OCI-M2 (cell line): ENCODE measurements at regions not wholly inside any gene's neighbourhood (a gene's known extent, or its start where the extent isn't known, plus 50 kb on each side); places are given as distances from the start of the nearest gene placed in this dataset.

Source experiments
- DNase-seq: peaks from one replicate; lab custom pipeline; 2025; ENCODE audit not compliant: unreplicated experiment; lab: John Stamatoyannopoulos, UW

DNA sequence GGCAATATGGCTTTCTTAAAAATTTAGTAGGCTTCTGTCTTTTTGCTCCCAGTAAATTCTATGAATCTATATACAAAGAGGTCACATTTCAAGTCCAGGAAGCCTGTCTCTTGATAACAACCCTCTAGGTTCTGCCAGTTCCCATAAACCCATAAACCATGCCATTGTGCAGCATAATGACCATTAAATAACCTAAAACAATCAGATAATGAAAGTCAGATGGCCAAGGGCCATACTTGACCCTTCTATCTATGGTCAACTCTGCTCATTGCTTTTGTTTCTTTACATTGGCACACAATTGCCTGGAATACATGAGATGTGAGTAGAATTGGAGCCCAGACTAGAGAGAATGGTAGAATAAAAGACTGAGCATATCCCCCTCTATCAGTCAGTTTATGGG is 305.4 kb upstream of the KIF2A start:
- DNase-seq, result no peak

GRCh38 chr5:62001640-62002039 is 304.4 kb upstream of the KIF2A start:
- no peak for DNase-seq

DNA sequence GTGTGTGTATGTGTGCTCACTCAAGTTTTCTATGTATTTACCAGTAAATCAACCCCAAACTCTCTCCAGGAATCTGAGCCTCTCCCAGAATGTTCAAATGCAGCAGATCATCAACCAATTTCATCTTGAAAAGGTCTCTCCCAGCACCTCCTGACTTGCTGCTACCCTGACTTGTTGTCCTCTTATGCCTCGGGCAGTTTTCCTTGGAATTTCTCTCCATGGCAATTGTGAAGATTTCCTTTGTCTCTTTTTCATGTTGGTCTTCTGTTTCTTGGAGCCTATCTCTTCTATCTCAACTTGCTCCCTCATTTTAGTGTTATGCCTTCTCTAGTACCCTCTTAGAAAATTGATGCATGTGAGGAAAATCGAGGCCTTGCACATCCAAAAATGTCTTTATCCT is 303.6 kb upstream of the KIF2A start:
- DNase-seq, result no peak

- no peak for DNase-seq
These were observed 300.5 kb upstream of the KIF2A start for GRCh38 chr5:62005551-62005950.

DNA sequence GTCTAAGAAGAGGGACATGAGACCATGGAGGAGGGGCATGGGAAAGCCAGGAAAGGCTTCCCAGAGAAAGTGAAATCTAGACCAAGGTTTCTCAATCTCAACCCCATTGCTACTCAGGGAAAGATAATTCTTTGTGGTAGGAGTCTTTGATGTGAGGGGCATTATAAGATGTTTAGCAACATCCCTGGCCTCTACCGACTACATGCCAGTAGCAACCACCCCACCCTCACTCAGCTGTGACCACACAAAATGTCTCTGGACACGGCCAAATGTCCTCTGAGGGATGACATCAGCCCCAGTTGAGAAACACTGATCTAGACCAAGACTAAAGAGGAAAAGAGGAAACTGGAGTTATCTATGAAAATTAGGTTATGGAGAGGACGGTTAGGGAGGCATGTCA is 298.5 kb upstream of the KIF2A start:
- DNase-seq, result no peak

GRCh38 chr5:62011089-62011664 is 294.8 kb upstream of the KIF2A start:
- no peak for DNase-seq

DNA sequence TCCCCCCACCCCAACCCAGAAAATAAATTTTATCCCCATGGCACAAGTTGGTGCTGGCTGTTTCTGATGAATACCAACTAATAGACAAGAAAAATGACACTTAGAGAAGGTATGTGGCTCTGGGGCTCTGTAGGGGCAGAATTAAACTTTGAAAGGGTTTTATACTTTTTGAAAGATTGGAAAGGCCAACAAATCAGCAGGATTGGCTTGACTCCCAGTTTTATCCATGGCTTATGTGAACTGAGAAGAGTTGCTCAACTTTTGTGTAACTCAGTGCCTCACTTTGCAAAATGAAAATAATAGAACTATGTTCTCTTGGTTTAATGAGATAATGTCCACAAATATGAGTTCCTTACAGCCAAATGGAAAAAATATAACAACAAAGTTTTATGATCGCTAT is 288.9 kb upstream of the KIF2A start:
- DNase-seq, result no peak

- DNase-seq, result no peak
These were observed 276.7 kb upstream of the KIF2A start for GRCh38 chr5:62029303-62029702.

DNA sequence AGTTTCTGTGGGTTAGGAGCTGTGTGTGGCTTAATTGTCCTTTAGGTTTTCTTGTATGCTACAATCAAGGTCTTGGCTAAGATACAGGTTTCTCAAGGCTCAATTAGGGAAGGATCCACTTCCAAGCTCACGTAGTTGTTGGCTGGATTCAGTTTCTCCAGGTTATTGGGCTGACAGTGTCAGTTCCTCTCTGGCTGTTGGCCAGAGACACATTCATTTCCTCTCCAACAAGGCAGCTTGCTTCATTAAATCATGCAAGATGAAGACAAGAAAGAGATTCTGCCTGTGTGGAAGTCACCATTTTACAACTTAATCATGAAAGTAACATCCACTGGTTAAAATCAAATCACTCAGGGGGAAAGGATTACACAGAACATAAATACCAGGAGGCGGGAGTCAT is 275.7 kb upstream of the KIF2A start:
- no peak for DNase-seq

GRCh38 chr5:62038024-62038423 is 268.0 kb upstream of the KIF2A start:
- no peak for DNase-seq

DNA sequence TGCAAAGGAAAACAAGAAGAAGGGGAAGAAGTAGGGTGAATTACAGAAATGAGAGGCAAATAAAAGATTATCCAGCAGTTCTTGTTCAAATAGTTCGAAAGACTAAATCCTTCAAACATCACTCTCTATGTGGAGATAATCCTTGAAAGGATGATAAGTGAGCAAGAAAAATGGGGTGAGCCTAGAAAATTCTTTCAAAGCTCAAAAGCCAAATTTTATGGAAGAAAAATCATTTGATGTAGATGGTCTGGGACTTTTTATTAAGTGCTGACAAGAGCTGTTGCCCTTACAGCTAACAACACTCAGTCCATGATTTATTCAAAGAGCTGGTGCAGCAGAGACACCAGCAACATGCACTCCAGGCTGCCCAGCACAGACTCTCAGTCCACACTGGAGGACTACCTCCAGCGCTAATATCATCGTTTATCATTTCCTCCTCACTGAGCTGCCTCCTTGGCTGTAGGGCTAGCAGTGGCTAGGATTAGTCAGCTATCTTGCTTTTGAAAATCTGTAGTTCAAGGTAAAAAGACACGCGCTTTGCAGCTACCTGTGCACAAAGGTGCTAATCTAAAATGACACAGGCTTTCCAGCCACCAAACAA is 264.8 kb upstream of the KIF2A start:
- DNase-seq, result no peak

DNA sequence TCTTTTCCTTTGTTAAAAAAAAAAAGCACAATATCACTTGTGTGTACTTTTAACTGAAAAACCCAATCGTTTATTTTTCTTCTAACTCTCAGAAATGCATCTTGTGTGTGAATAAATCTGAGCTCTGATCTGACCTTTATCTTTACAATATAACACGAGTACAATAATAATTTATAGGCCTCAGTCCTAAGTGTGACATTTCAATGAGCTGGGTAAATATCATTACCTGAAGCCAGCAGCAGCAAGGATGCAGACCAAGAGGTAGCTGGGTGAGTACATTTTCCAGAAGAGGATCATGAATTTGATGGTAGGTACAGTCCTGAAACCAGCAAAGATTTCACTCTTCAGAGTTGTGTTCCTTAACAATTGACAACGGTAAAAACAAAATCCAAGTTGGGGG is 264.0 kb upstream of the KIF2A start:
- DNase-seq, result no peak

GRCh38 chr5:62043289-62044280 is 262.4 kb upstream of the KIF2A start:
- no peak for DNase-seq

GRCh38 chr5:62044989-62045388 is 261.0 kb upstream of the KIF2A start:
- no peak for DNase-seq

GRCh38 chr5:62046191-62046590 is 259.8 kb upstream of the KIF2A start:
- no peak for DNase-seq

GRCh38 chr5:62051747-62052146 is 254.3 kb upstream of the KIF2A start:
- no peak for DNase-seq

DNA sequence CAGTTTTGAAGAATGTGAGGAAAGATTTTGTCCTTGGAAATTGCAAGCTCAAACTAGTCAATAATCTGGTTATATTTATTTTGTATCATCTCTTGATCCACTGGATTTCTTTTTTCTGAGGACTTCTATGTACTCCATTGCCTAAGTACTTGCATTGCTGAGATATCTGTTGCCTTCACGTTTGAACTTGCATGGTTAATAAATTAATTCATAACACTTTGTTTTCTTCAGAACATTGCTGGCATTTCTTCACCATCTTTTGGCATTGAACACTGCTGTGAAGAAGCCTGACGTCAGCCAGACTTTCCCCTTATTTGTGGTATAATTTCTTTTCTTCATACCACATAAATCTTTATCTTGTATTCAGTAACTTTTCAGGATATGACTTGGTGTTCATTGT is 246.0 kb upstream of the KIF2A start:
- DNase-seq, result no peak

GRCh38 chr5:62065050-62065449 is 241.0 kb upstream of the KIF2A start:
- no peak for DNase-seq

GRCh38 chr5:62066761-62067277 is 239.2 kb upstream of the KIF2A start:
- no peak for DNase-seq

DNA sequence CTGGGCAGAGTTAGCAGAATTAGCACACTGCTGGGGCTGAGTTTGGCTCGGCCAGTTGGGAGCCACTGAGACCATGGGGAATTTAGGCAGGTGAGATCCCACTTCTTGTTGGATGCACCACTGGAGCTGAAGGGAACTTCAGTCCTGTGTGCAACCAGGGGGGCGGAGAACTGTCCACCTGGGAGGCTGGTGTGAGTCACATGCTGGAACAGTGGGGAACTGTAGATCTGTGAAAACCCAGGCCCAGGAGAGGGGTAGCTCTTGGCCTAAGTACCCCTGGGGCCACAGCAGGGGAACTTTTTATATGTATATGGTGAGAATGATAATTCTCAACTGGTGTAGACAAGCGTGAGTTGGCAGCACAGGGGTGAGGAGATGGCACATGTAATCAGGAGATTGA is 237.5 kb upstream of the KIF2A start:
- DNase-seq, result no peak

GRCh38 chr5:62077387-62077786 is 228.6 kb upstream of the KIF2A start:
- DNase-seq, result no peak
